OCI-LY7 (cell line): ENCODE measurements at regions not wholly inside any gene's neighbourhood (a gene's known extent, or its start where the extent isn't known, plus 50 kb on each side); places are given as distances from the start of the nearest gene placed in this dataset.

ENCODE experiments used
- CTCF ChIP-seq: fragments of 200-600 bp; sonication (generic); conservative IDR thresholded peaks from 2 replicates; pipeline ENCODE4 v1.5.1; 2014; ENCODE audit warnings: mild to moderate bottlenecking, antibody characterized with exemption, low read length, moderate library complexity, mixed read lengths
- EZH2phosphoT487 ChIP-seq: fragments of 200-600 bp; sonication (generic); IDR thresholded peaks from 2 replicates; pipeline ENCODE4 v1.6.1; 2018; ENCODE audit warnings: low read depth, borderline replicate concordance, mild to moderate bottlenecking, mixed run types, antibody characterized with exemption, low read length, moderate library complexity, mixed read lengths

- no peak for TF ChIP-seq CTCF
- no peak for TF ChIP-seq EZH2phosphoT487
These were observed 100.8 kb upstream of the TLE1 start for GRCh38 chr9:81790166-81790565.
